Subcutaneous abdominal adipose tissue (tissue), 5 donors: ENCODE measurements at regions not wholly inside any gene's neighbourhood (a gene's known extent, or its start where the extent isn't known, plus 50 kb on each side); places are given as distances from the start of the nearest gene placed in this dataset.

Experiments
- H3K27ac ChIP-seq: one replicate; pipeline ENCODE4 v1.7.0; 2013; ENCODE audit warnings: low read depth, mild to moderate bottlenecking, inconsistent platforms, low read length, moderate library complexity
- H3K27me3 ChIP-seq, 5 donors: one replicate each; pipeline ENCODE4 v1.7.0; 2013; ENCODE audit warnings: low read length in 5 of 5, inconsistent platforms in 1 of 5; ENCODE audit not compliant: control insufficient read depth in 5 of 5, insufficient read depth in 4 of 5
- H3K36me3 ChIP-seq, 5 donors: one replicate each; pipeline ENCODE4 v1.7.0; 2013; ENCODE audit warnings: low read length in 5 of 5; ENCODE audit not compliant: control insufficient read depth in 5 of 5, insufficient read depth in 5 of 5
- H3K4me1 ChIP-seq, 5 donors: one replicate each; pipeline ENCODE4 v1.7.0; 2013; ENCODE audit warnings: low read length in 5 of 5, mild to moderate bottlenecking in 3 of 5, moderate library complexity in 1 of 5; ENCODE audit not compliant: control insufficient read depth in 5 of 5, insufficient read depth in 5 of 5
- H3K4me3 ChIP-seq, 5 donors: one replicate each; pipeline ENCODE4 v1.7.0; 2013; ENCODE audit warnings: low read length in 5 of 5, low read depth in 1 of 5
- H3K9ac ChIP-seq, 5 donors: one replicate each; pipeline ENCODE4 v1.7.0; 2013; ENCODE audit warnings: low read length in 5 of 5, mild to moderate bottlenecking in 4 of 5, moderate library complexity in 3 of 5
- H3K9me3 ChIP-seq, 5 donors: one replicate each; pipeline ENCODE4 v1.7.0; 2013; ENCODE audit warnings: low read length in 5 of 5; ENCODE audit not compliant: control insufficient read depth in 5 of 5
- donor health status: healthy.
- donor health status: healthy.
- donor health status: healthy.
- donor health status: healthy.
- donor health status: healthy.

DNA sequence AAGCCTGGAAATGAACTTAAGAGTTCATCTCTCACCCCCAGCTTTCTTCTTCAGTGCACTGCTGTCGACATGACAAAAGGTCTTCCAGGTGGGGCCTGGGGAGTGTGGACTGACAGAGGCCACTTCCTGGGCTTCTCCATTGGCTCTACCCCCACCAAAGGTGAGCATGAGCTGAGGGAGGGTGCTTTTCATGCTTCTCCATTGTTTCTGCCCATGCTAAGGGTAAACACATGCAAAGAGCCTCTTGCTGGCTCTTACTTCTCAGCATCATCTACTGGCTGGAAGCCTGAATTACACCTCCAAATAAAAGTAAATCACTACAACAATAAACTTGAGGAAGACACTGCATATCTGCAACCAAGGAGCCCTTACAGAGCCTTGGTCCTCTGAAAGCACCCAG is 227.2 kb downstream of the EPM2A start:
- Histone ChIP-seq H3K27me3 (no peaks in the 10 kb centered on the region), H3K27ac (no peak overlapping the region), H3K9ac (no peak overlapping the region), H3K4me1 (peaks cover 0 to 9% (median 0%) of the 10 kb centered on the region in 5 donors), H3K36me3 (no peaks in the 10 kb centered on the region), H3K4me3 (no peak overlapping the region), H3K9me3 (peaks cover 8 to 24% (median 20%) of the 10 kb centered on the region in 5 donors)

GRCh38 chr6:145517492-145517891 is 217.8 kb downstream of the EPM2A start:
- no peaks in the 10 kb centered on the region for H3K36me3 ChIP-seq
- H3K4me1 ChIP-seq: no peaks in the 10 kb centered on the region
- H3K27ac ChIP-seq: no peak overlapping the region
- H3K27me3 ChIP-seq: no peaks in the 10 kb centered on the region
- H3K4me3 ChIP-seq: no peak overlapping the region
- H3K9ac ChIP-seq: no peak overlapping the region
- peaks cover 0 to 3% (median 0%) of the 10 kb centered on the region in 5 donors for H3K9me3 ChIP-seq

GRCh38 chr6:145525038-145525437 is 210.3 kb downstream of the EPM2A start:
- no peak overlapping the region for H3K9ac ChIP-seq
- no peaks in the 10 kb centered on the region for H3K4me1 ChIP-seq
- H3K27ac ChIP-seq: no peak overlapping the region
- no peak overlapping the region for H3K4me3 ChIP-seq
- H3K27me3 ChIP-seq: no peaks in the 10 kb centered on the region
- H3K9me3 ChIP-seq: peaks cover 0 to 3% (median 0%) of the 10 kb centered on the region in 5 donors
- no peaks in the 10 kb centered on the region for H3K36me3 ChIP-seq

GRCh38 chr6:145529582-145529981 is 205.7 kb downstream of the EPM2A start:
- H3K36me3 ChIP-seq: no peaks in the 10 kb centered on the region
- H3K9ac ChIP-seq: no peak overlapping the region
- H3K4me3 ChIP-seq: no peak overlapping the region
- H3K4me1 ChIP-seq: no peaks in the 10 kb centered on the region
- H3K9me3 ChIP-seq: no peaks in the 10 kb centered on the region
- H3K27ac ChIP-seq: no peak overlapping the region
- no peaks in the 10 kb centered on the region for H3K27me3 ChIP-seq

DNA sequence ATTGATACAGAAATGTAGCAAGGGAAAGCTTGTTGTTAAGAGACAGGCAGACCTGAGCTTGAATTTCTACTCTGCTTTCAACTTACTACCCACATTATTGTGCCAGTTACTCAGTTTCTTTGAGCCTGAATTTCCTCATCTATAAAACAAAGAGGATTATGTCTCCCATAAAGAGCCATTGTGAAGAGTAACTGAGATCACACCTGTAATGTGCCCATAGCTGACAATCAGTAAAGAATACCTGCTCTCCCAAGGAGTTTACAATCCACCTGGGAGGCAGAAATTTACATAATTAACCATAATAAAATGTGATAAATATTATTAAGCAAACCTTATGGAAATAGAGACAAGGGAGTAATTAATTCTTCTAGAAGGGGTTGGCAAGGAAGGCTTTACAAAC is 204.9 kb downstream of the EPM2A start:
- no peak overlapping the region for H3K27ac ChIP-seq
- no peaks in the 10 kb centered on the region for H3K4me1 ChIP-seq
- no peak overlapping the region for H3K9ac ChIP-seq
- no peak overlapping the region for H3K4me3 ChIP-seq
- no peaks in the 10 kb centered on the region for H3K9me3 ChIP-seq
- no peaks in the 10 kb centered on the region for H3K27me3 ChIP-seq
- no peaks in the 10 kb centered on the region for H3K36me3 ChIP-seq

GRCh38 chr6:145531032-145531431 is 204.3 kb downstream of the EPM2A start:
- H3K9ac ChIP-seq: no peak overlapping the region
- no peaks in the 10 kb centered on the region for H3K4me1 ChIP-seq
- no peak overlapping the region for H3K4me3 ChIP-seq
- H3K27ac ChIP-seq: no peak overlapping the region
- no peaks in the 10 kb centered on the region for H3K36me3 ChIP-seq
- H3K9me3 ChIP-seq: no peaks in the 10 kb centered on the region
- H3K27me3 ChIP-seq: no peaks in the 10 kb centered on the region

DNA sequence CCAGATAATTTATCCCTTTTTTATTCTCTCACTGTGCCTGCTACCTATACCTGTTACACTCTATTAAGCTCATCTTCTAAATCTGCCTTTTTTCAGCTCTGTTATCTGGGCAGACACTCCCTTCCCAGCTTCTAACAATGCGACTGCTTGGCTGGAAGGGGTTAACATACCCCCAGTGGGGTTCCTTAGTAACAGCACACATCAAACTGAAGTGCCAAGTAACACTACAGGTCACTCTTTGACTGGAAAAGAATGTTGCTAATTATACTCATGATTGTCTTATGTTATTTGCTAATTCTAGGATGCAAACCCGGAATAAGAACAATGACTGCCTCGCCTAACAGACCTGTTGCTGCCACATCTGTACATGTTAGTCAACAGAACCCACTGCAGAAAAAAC is 203.5 kb downstream of the EPM2A start:
- Histone ChIP-seq H3K9ac (no peak overlapping the region), H3K9me3 (no peaks in the 10 kb centered on the region), H3K4me3 (no peak overlapping the region), H3K27ac (no peak overlapping the region), H3K27me3 (no peaks in the 10 kb centered on the region), H3K36me3 (no peaks in the 10 kb centered on the region), H3K4me1 (no peaks in the 10 kb centered on the region)

GRCh38 chr6:145532361-145532760 is 203.0 kb downstream of the EPM2A start:
- Histone ChIP-seq H3K27me3 (no peaks in the 10 kb centered on the region), H3K4me3 (no peak overlapping the region), H3K36me3 (no peaks in the 10 kb centered on the region), H3K4me1 (no peaks in the 10 kb centered on the region), H3K9me3 (no peaks in the 10 kb centered on the region), H3K27ac (no peak overlapping the region), H3K9ac (no peak overlapping the region)

GRCh38 chr6:145534989-145535388 is 200.3 kb downstream of the EPM2A start:
- no peaks in the 10 kb centered on the region for H3K9me3 ChIP-seq
- no peak overlapping the region for H3K27ac ChIP-seq
- no peaks in the 10 kb centered on the region for H3K4me1 ChIP-seq
- H3K9ac ChIP-seq: no peak overlapping the region
- H3K4me3 ChIP-seq: no peak overlapping the region
- H3K27me3 ChIP-seq: no peaks in the 10 kb centered on the region
- H3K36me3 ChIP-seq: no peaks in the 10 kb centered on the region

- H3K4me1 ChIP-seq: no peaks in the 10 kb centered on the region
- no peaks in the 10 kb centered on the region for H3K36me3 ChIP-seq
- H3K27me3 ChIP-seq: no peaks in the 10 kb centered on the region
- no peaks in the 10 kb centered on the region for H3K9me3 ChIP-seq
- H3K27ac ChIP-seq: no peak overlapping the region
- no peak overlapping the region for H3K4me3 ChIP-seq
- H3K9ac ChIP-seq: no peak overlapping the region
These were observed 196.3 kb downstream of the EPM2A start for GRCh38 chr6:145538989-145539388.

DNA sequence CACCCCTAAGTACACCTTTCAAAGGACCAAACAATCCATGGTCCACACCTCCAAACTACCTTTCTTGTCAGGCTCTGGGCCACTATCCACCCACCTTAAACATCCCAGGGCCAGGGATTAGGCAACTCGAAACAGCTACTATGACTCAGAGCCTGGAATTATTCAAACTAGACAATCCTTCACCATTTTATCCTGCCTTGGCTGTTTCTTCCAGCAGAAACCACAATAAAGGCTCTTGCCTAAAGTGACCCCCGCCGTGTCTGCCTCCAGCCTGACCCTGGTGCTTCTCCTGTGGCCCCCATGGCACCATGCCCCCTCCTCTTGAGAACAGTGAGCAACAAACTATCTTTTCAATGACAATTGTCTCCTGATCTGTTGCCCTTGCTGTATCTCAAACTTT is 195.5 kb downstream of the EPM2A start:
- Histone ChIP-seq H3K9ac (no peak overlapping the region), H3K9me3 (no peaks in the 10 kb centered on the region), H3K4me3 (no peak overlapping the region), H3K36me3 (no peaks in the 10 kb centered on the region), H3K27ac (no peak overlapping the region), H3K4me1 (no peaks in the 10 kb centered on the region), H3K27me3 (no peaks in the 10 kb centered on the region)
